Endodermal cell (in vitro differentiated cells): ENCODE measurements at regions not wholly inside any gene's neighbourhood (a gene's known extent, or its start where the extent isn't known, plus 50 kb on each side); places are given as distances from the start of the nearest gene placed in this dataset.

Source experiments
- DNase-seq: peaks from one replicate; pipeline ENCODE4 v3.0.0-alpha.2; 2017
- H3K27ac ChIP-seq: 2 replicates; pipeline ENCODE4 v1.5.1; 2013; ENCODE audit warnings: mild to moderate bottlenecking, low read depth, low read length, moderate library complexity
- H3K27me3 ChIP-seq: 2 replicates; pipeline ENCODE4 v1.6.1; 2013; ENCODE audit warnings: mild to moderate bottlenecking, low read length, moderate library complexity; ENCODE audit not compliant: insufficient read depth, control insufficient read depth, poor library complexity, severe bottlenecking
- H3K36me3 ChIP-seq: 2 replicates; pipeline ENCODE4 v1.7.0; 2013; ENCODE audit warnings: mild to moderate bottlenecking, low read length, moderate library complexity; ENCODE audit not compliant: control insufficient read depth, insufficient read depth
- H3K4me1 ChIP-seq: one replicate; pipeline ENCODE4 v1.7.0; 2013; ENCODE audit warnings: low read length; ENCODE audit not compliant: control insufficient read depth, insufficient read depth
- H3K4me3 ChIP-seq: 2 replicates; pipeline ENCODE4 v1.5.1; 2013; ENCODE audit warnings: mild to moderate bottlenecking, low read length, moderate library complexity
- H3K9ac ChIP-seq: 2 replicates; pipeline ENCODE4 v1.6.1; 2013; ENCODE audit warnings: mild to moderate bottlenecking, low read length, moderate library complexity; ENCODE audit not compliant: poor library complexity, severe bottlenecking; ENCODE audit errors: extremely low read depth
- H3K9me3 ChIP-seq: 2 replicates; pipeline ENCODE4 v1.6.1; 2013; ENCODE audit warnings: mild to moderate bottlenecking, low read length, moderate library complexity; ENCODE audit not compliant: control insufficient read depth
- H3K27ac Mint-ChIP-seq: 2 replicates; pipeline ENCODE4 v1.8.0; 2020; ENCODE audit warnings: mixed read lengths
- H3K27me3 Mint-ChIP-seq: 2 replicates; pipeline ENCODE4 v1.8.0; 2021; ENCODE audit warnings: mild to moderate bottlenecking, mixed read lengths; ENCODE audit not compliant: insufficient read depth
- H3K36me3 Mint-ChIP-seq: 2 replicates; pipeline ENCODE4 v1.8.0; 2020; ENCODE audit warnings: low read depth, mixed read lengths
- H3K4me1 Mint-ChIP-seq: 2 replicates; pipeline ENCODE4 v1.8.0; 2020; ENCODE audit warnings: mixed read lengths
- H3K4me3 Mint-ChIP-seq: 2 replicates; pipeline ENCODE4 v1.8.0; 2020; ENCODE audit warnings: mild to moderate bottlenecking, moderate library complexity, mixed read lengths
- H3K9me3 Mint-ChIP-seq: 2 replicates; pipeline ENCODE4 v1.8.0; 2020; ENCODE audit warnings: mild to moderate bottlenecking, mixed read lengths
- CTCF ChIP-seq: fragments of 200-600 bp; sonication (generic); conservative IDR thresholded peaks from 2 replicates; pipeline ENCODE4 v1.5.0; 2021; ENCODE audit warnings: antibody characterized with exemption, mild to moderate bottlenecking
- WGBS, 2 experiments: methylation state at CpG; one replicate each; pipeline versions ENCODE4 v1.1.5 to v1.1.7; 2013; ENCODE audit warnings: missing lambda C conversion rate in 2 of 2, mixed read lengths in 1 of 2; ENCODE audit not compliant: insufficient coverage in 1 of 2, insufficient read length in 1 of 2; 5-methylcytosine and 5-hydroxymethylcytosine counted together

GRCh38 chr2:48138898-48139297 is 175.6 kb upstream of the FOXN2 start:
- Histone ChIP-seq H3K4me3 (no peak overlapping the region), H3K4me1 (no peaks in the 10 kb centered on the region), H3K27me3 (no peaks in the 10 kb centered on the region), H3K9ac (no peak overlapping the region), H3K9me3 (peaks cover 9% of the 10 kb centered on the region), H3K27ac (no peak overlapping the region), H3K36me3 (no peaks in the 10 kb centered on the region)
- no peak for DNase-seq
- no peak for TF ChIP-seq CTCF
- Mint-ChIP-seq H3K9me3 (peaks cover 6% of the 10 kb centered on the region), H3K27ac (no peak overlapping the region), H3K4me3 (no peak overlapping the region), H3K4me1 (no peaks in the 10 kb centered on the region), H3K36me3 (no peaks in the 10 kb centered on the region), H3K27me3 (peaks cover 1% of the 10 kb centered on the region)
- 0% methylated on average over 1 of the region's 1 CpG for WGBS, 2 experiments

GRCh38 chr2:48140586-48140985 is 173.9 kb upstream of the FOXN2 start:
- Mint-ChIP-seq H3K4me1 (no peaks in the 10 kb centered on the region), H3K9me3 (peaks cover 6% of the 10 kb centered on the region), H3K4me3 (no peak overlapping the region), H3K27me3 (peaks cover 1% of the 10 kb centered on the region), H3K27ac (no peak overlapping the region), H3K36me3 (no peaks in the 10 kb centered on the region)
- Histone ChIP-seq H3K9me3 (peaks cover 9% of the 10 kb centered on the region), H3K27me3 (no peaks in the 10 kb centered on the region), H3K4me3 (no peak overlapping the region), H3K27ac (no peak overlapping the region), H3K4me1 (peaks cover 2% of the 10 kb centered on the region), H3K9ac (no peak overlapping the region), H3K36me3 (no peaks in the 10 kb centered on the region)
- no peak for TF ChIP-seq CTCF
- DNase-seq = no peak

GRCh38 chr2:48144777-48145176 is 169.7 kb upstream of the FOXN2 start:
- H3K9ac ChIP-seq = no peak overlapping the region
- H3K27ac ChIP-seq = no peak overlapping the region
- Mint-ChIP-seq H3K9me3 (peaks cover 6% of the 10 kb centered on the region), H3K4me1 (no peaks in the 10 kb centered on the region), H3K36me3 (no peaks in the 10 kb centered on the region), H3K27ac (no peak overlapping the region), H3K4me3 (no peak overlapping the region), H3K27me3 (peaks cover 1% of the 10 kb centered on the region)
- no peak for DNase-seq
- peaks cover 9% of the 10 kb centered on the region for H3K9me3 ChIP-seq
- H3K4me1 ChIP-seq = peaks cover 2% of the 10 kb centered on the region
- 50% methylated on average over 2 of the region's 2 CpGs; no CpG with 5 or more reads in 1 of the 2 experiments for WGBS, 2 experiments
- H3K36me3 ChIP-seq = no peaks in the 10 kb centered on the region
- no peak for TF ChIP-seq CTCF
- no peaks in the 10 kb centered on the region for H3K27me3 ChIP-seq
- H3K4me3 ChIP-seq = no peak overlapping the region
